ENCODE measurements at regions not wholly inside any gene's neighbourhood (a gene's known extent, or its start where the extent isn't known, plus 50 kb on each side); places are given as distances from the start of the nearest gene placed in this dataset.
A peak's percentile ranks its signal among the peaks of the same experiment; 100 is the strongest.

DNA sequence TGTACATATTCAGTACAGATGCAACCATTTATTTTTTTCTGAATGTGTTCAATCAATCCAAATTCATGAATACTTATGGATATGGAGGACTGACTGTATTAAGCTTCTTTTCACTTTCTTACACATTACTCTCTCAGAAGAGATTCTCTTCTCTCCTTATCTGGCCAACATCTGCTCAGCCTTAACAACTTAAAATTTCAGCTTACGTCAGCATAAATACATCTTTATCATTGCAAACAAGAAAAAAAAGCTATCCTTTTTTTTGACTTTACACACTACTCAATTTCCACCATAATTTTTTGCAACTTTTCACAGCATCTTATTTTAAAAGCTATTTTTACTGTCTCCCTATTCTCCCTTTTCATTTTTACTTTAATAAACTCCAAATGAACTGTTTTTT is 80.9 kb upstream of the POT1 start:
- no peak overlapping the region for H3K4me3 ChIP-seq (ENCODE audit: low read depth, low read length)
- TF ChIP-seq, protein P1, sequence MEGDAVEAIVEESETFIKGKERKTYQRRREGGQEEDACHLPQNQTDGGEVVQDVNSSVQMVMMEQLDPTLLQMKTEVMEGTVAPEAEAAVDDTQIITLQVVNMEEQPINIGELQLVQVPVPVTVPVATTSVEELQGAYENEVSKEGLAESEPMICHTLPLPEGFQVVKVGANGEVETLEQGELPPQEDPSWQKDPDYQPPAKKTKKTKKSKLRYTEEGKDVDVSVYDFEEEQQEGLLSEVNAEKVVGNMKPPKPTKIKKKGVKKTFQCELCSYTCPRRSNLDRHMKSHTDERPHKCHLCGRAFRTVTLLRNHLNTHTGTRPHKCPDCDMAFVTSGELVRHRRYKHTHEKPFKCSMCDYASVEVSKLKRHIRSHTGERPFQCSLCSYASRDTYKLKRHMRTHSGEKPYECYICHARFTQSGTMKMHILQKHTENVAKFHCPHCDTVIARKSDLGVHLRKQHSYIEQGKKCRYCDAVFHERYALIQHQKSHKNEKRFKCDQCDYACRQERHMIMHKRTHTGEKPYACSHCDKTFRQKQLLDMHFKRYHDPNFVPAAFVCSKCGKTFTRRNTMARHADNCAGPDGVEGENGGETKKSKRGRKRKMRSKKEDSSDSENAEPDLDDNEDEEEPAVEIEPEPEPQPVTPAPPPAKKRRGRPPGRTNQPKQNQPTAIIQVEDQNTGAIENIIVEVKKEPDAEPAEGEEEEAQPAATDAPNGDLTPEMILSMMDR (IDR thresholded peaks at IDR 0.05; ENCODE audit: low read depth, low read length), result no peak
- no peak for DNase-seq (ENCODE audit: low read depth, low spot score)
- in situ Hi-C loops (cut with HindIII; ENCODE audit: low sequenced_read_pairs), result no loop called here

DNA sequence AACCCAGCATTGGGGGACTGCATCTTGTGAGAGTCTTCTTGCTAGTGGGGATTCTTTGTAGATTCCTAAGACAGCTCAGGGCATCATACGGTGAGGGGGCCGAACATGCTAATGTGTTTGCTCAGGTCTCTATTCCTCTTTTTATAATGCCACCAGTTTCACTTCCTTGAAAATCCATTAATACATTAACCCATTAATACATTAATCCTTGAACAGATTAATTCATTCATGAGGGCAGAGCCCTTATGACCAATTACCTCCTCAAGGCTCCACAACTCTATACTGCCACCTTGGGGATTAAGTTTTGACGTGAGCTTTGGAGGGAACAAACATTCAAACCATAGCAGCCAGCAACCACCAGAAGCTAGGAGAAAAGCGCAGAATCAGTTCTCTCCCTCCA is 67.2 kb upstream of the POT1 start:
- in situ Hi-C loops (cut with HindIII; ENCODE audit: low sequenced_read_pairs), result no loop called here
- H3K4me3 ChIP-seq (ENCODE audit: low read depth, low read length), result no peak overlapping the region
- TF ChIP-seq, protein P1 (IDR thresholded peaks at IDR 0.05; ENCODE audit: low read depth, low read length), result no peak

DNA sequence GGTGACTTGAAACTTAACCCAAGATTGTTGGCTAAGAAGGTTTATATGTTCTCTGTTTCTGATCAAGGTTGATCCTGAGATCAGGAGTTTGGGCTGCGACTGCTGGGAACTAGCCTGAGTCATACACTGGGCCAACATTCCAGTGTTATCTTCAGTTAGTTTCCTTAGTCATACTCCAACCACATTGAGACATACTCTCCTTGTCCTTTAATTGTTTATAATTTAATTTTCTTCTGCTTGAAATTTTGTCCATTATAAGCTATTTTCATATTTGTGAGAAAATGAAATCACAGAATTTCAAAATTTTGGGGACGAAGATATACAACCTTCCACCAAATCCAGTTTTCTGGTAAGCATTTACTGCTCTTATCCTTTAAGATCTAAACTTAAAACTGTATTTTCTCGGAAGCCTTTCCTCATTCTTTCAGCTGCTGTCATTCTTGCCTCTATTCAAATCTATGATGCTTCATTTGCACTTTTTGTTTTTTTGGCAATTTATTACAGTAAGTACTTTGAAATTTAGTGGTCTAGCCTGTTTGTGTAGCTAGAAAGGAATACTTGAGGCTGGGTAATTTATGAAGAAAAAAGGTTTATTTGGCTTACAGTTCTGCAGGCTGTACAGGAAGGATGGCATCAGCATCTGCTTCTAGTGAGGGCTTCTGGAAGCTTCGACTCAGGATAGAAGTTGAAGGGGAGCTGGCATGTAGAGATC is 63.4 kb upstream of the POT1 start:
- in situ Hi-C loops (cut with HindIII; ENCODE audit: low sequenced_read_pairs), result no loop called here
- H3K4me3 ChIP-seq (ENCODE audit: low read depth, low read length), result peak overlapping the region; percentile 16
- TF ChIP-seq, protein P1 (IDR thresholded peaks at IDR 0.05; ENCODE audit: low read depth, low read length), result no peak
- peak; percentile 89 for DNase-seq (ENCODE audit: low read depth, low spot score)

More for the DNA sequence above, 67.2 kb upstream of the POT1 start:
- no peak for DNase-seq (ENCODE audit: low read depth, low spot score)

DNA sequence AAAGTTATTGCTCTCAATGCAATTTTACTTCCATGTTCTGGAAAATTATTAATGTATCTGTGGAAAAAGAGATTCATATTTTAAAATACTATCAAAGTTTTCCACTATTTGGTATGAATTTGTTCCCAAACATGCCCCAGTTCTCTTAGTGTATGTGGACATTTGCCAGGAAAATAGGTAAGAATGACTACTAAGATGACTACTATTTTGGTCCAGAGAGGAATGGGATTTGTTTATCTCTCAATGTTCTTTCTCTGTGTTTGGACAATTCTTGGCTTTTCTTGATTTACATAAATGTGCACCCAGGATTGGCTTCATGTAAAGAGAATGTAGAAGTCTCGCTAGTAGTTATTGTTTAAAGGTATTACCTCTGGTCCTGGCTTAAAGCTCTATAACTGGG is 60.3 kb upstream of the POT1 start:
- DNase-seq (ENCODE audit: low read depth, low spot score), result peak; percentile 52
- TF ChIP-seq, protein P1 (IDR thresholded peaks at IDR 0.05; ENCODE audit: low read depth, low read length), result no peak
- in situ Hi-C loops (cut with HindIII; ENCODE audit: low sequenced_read_pairs), result no loop called here
- no peak overlapping the region for H3K4me3 ChIP-seq (ENCODE audit: low read depth, low read length)
